Thymus (tissue), 11 donors: ENCODE measurements at regions not wholly inside any gene's neighbourhood (a gene's known extent, or its start where the extent isn't known, plus 50 kb on each side); places are given as distances from the start of the nearest gene placed in this dataset.

ENCODE experiments used
- DNase-seq, 9 donors: peaks; one replicate each; pipeline ENCODE4 v3.0.0-alpha.2; 2013; ENCODE audit warnings: low spot score in 9 of 9, low read depth in 6 of 9, missing footprints in 1 of 9
- H3K27ac ChIP-seq, 2 donors: one replicate each; pipeline ENCODE4 v1.5.1; 2013; ENCODE audit warnings: control low read depth in 1 of 2, low read depth in 1 of 2, low read length in 1 of 2, mild to moderate bottlenecking in 1 of 2, moderate library complexity in 1 of 2
- H3K27me3 ChIP-seq, 2 donors: one replicate each; pipeline ENCODE4 v1.5.1; 2013; ENCODE audit warnings: low read length in 1 of 2; ENCODE audit not compliant: control insufficient read depth in 2 of 2, insufficient read depth in 1 of 2
- H3K36me3 ChIP-seq, 2 donors: one replicate each; pipeline ENCODE4 v1.5.1; 2013; ENCODE audit warnings: low read length in 1 of 2, mild to moderate bottlenecking in 1 of 2, moderate library complexity in 1 of 2; ENCODE audit not compliant: control insufficient read depth in 2 of 2, insufficient read depth in 2 of 2
- H3K4me1 ChIP-seq, 2 donors: one replicate each; pipeline ENCODE4 v1.5.1; 2013; ENCODE audit warnings: low read length in 2 of 2; ENCODE audit not compliant: control insufficient read depth in 2 of 2, insufficient read depth in 2 of 2
- H3K4me3 ChIP-seq, 2 donors: one replicate each; pipeline ENCODE4 v1.5.1; 2013; ENCODE audit warnings: low read length in 2 of 2, control low read depth in 1 of 2, mild to moderate bottlenecking in 1 of 2
- H3K9me3 ChIP-seq, 2 donors: one replicate each; pipeline ENCODE4 v1.5.1; 2013; ENCODE audit warnings: low read length in 1 of 2, mild to moderate bottlenecking in 1 of 2; ENCODE audit not compliant: control insufficient read depth in 2 of 2, insufficient read depth in 1 of 2
- WGBS: extraction: QIAGEN DNeasy Blood & Tissue Kit; methylation state at CpG from one replicate; pipeline ENCODE4 v1.1.7; 2013; 5-methylcytosine and 5-hydroxymethylcytosine counted together
- donor health status: healthy.

DNA sequence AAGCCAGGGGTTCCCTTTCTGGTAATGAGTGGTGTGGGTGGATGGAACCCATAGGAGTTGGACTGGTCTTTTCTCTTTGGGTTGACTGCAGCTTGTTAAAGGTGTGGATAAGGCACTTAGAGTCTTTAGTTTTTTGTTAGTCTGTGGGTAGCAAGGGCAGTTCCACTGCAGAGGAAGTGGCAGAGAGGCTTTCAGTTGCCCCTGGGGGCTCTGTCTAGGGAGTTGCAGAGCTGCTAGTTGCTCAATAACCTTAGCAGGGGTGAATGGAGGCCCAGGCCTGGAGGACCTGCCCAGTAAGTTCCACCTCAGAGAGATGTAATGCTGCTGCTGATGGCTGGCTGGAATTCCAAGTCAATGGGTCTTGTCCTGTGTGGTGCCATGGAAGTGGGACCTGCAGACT lies 282.6 kb upstream of the NDST4 start:
- H3K27me3 ChIP-seq = no peaks in the 10 kb centered on the region
- no peaks in the 10 kb centered on the region for H3K4me1 ChIP-seq
- DNase-seq = no peak
- H3K4me3 ChIP-seq = no peak overlapping the region
- no peak overlapping the region for H3K27ac ChIP-seq
- H3K36me3 ChIP-seq = no peaks in the 10 kb centered on the region
- peaks cover 0 to 5% of the 10 kb centered on the region in 2 donors for H3K9me3 ChIP-seq

DNA sequence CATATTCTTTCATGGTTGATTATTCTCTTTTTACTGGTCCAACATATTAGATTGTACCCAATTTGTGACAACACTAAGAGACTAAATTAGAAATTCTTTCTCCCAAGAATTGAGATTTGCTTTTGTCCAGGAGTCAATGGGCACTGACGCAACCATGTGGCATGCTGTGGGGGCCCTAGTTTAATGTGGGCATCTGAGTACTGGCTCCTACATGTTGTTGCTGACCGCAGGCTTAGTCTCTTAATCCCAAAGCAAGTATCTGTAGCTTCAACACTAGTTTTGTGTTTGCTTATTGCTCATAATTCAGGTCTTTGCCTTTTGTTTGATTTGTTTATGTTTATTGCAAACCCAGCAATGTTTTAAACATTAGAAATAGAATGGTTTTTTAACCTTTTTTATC lies 263.4 kb upstream of the NDST4 start:
- Histone ChIP-seq H3K4me3 (no peak overlapping the region), H3K4me1 (no peaks in the 10 kb centered on the region), H3K27ac (no peak overlapping the region), H3K9me3 (no peaks in the 10 kb centered on the region), H3K27me3 (no peaks in the 10 kb centered on the region), H3K36me3 (no peaks in the 10 kb centered on the region)
- no peak for DNase-seq
- WGBS = 77% methylated on average over 2 of the region's 2 CpGs

DNA sequence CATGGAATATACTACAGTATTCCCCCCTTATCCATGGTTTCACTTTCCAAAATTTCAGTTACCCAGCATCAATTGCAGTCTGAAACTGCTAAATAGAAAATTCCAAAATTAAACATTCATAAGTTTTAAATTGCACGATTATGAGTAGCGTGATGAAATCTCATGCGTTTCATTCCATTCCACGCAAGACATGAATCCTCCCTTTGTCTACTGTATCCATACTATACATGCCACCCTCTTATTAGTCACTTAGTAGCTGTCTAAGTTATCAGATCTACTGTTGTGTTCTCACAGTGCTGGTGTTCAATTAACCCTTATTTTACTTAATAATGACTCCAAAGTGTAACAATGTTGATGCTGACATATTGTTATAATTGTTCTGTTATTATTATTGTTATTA lies 261.2 kb upstream of the NDST4 start:
- Histone ChIP-seq H3K4me1 (no peaks in the 10 kb centered on the region), H3K9me3 (no peaks in the 10 kb centered on the region), H3K27ac (no peak overlapping the region), H3K27me3 (no peaks in the 10 kb centered on the region), H3K36me3 (no peaks in the 10 kb centered on the region), H3K4me3 (no peak overlapping the region)
- DNase-seq = no peak
- WGBS = 97% methylated on average over 4 of the region's 4 CpGs

DNA sequence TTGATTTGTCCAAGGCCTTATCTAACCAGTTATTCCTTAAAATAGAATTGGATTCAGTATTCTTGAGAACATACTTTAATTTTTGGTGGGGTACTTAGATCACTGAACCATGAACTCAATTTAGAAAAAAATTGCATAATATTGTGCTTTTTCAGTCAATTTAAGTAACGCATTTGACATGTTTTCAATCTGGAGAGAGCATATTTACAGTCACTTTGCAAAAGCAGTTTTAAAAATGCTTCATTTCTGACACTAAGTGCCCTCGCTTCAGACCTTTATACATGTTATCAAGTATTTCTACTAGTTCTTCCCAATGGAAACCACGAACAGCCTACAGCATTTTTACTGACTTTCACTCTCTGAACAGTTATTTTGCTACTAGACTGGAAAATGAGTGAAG lies 257.1 kb upstream of the NDST4 start:
- H3K4me3 ChIP-seq = no peak overlapping the region
- peaks cover 0 to 11% of the 10 kb centered on the region in 2 donors for H3K9me3 ChIP-seq
- no peaks in the 10 kb centered on the region for H3K27me3 ChIP-seq
- no peaks in the 10 kb centered on the region for H3K36me3 ChIP-seq
- DNase-seq = no peak
- no peaks in the 10 kb centered on the region for H3K4me1 ChIP-seq
- no peak overlapping the region for H3K27ac ChIP-seq
- WGBS = 90% methylated on average over 3 of the region's 3 CpGs

DNA sequence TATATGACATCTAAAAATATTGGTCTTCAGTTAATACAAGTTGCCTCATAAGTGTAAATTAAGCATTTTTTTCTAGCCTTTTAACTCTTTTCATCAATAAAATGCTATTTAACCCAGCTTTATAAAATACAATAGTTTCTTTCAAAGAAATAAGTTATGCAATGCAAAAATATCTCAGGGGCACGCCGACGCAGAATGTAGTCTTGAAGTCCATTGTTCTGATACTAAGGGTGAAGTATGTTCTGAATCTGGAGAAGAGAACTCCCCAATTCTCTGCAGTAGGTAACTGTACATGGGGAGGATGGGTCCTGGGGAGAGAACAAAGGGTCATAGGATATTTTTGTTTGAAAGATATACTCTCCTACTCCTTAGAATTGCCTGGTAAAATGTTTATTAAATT lies 256.6 kb upstream of the NDST4 start:
- Histone ChIP-seq H3K9me3 (peaks cover 0 to 15% of the 10 kb centered on the region in 2 donors), H3K27ac (no peak overlapping the region), H3K36me3 (no peaks in the 10 kb centered on the region), H3K27me3 (no peaks in the 10 kb centered on the region), H3K4me3 (no peak overlapping the region), H3K4me1 (no peaks in the 10 kb centered on the region)
- DNase-seq = no peak
- 98% methylated on average over 3 of the region's 3 CpGs for WGBS

DNA sequence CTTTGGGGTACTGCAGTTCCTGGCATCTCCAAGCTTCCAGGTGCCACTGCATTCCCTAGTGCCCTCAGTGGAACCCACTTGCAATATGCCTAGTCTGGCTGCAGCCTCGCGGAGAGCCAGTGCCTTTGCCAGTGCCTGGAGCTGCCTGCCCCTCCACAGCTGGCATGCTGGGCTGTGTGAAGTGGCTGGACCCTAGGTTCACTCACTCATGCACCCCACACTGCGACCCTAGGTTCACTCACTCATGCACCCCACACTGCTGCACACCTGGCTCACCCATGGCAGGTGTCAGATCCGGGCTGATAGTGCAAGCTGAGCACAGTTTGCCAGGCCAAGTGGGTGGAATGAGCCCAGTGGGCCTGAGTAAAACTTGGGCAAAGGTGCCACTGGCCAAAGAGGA lies 253.0 kb upstream of the NDST4 start:
- H3K36me3 ChIP-seq = no peaks in the 10 kb centered on the region
- peaks cover 0 to 15% of the 10 kb centered on the region in 2 donors for H3K9me3 ChIP-seq
- WGBS = 93% methylated on average over 4 of the region's 4 CpGs
- no peaks in the 10 kb centered on the region for H3K27me3 ChIP-seq
- DNase-seq = no peak
- H3K27ac ChIP-seq = no peak overlapping the region
- no peaks in the 10 kb centered on the region for H3K4me1 ChIP-seq
- no peak overlapping the region for H3K4me3 ChIP-seq

DNA sequence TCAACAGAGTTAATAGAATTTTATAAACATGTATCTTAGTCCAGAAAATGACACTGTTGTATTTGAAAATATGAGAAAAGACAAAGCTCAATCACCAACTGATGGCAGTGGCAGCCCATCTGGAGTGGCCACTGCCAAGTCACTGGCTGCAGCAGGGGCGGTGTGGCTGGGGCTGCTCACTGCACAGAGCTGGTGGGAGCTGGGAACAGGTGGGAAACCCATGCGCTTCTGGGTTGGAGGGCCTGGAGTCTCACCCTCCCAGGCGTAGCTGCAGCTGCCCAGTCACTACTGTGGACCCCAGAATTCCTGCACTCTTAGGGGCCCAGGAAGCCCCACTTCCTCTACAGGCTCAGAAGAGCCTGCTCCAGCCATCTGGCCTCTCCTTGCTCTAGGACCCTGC lies 251.8 kb upstream of the NDST4 start:
- Histone ChIP-seq H3K36me3 (no peaks in the 10 kb centered on the region), H3K9me3 (peaks cover 0 to 15% of the 10 kb centered on the region in 2 donors), H3K4me3 (no peak overlapping the region), H3K4me1 (no peaks in the 10 kb centered on the region), H3K27me3 (no peaks in the 10 kb centered on the region), H3K27ac (no peak overlapping the region)
- DNase-seq = no peak
- 95% methylated on average over 3 of the region's 3 CpGs for WGBS

DNA sequence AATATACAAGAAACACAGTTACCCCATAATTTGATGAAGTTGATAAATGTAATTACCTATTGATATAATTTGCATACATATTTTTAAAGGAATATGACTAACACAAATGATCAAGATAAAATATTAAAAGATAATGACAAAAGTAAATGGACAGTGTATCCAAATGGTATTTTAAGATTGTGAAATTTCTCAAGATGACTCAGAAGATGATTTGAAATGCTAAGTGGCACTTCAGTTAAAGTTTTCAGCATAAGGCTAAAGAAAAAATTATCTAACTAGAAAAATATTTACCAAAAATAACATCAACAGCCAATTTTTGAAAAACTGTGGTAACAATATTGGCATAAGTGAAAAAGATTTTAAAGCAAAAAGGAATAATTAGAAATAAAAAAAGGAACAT lies 248.4 kb upstream of the NDST4 start:
- Histone ChIP-seq H3K4me1 (no peaks in the 10 kb centered on the region), H3K9me3 (peaks cover 0 to 15% of the 10 kb centered on the region in 2 donors), H3K27ac (no peak overlapping the region), H3K36me3 (no peaks in the 10 kb centered on the region), H3K27me3 (no peaks in the 10 kb centered on the region), H3K4me3 (no peak overlapping the region)
- no peak for DNase-seq

DNA sequence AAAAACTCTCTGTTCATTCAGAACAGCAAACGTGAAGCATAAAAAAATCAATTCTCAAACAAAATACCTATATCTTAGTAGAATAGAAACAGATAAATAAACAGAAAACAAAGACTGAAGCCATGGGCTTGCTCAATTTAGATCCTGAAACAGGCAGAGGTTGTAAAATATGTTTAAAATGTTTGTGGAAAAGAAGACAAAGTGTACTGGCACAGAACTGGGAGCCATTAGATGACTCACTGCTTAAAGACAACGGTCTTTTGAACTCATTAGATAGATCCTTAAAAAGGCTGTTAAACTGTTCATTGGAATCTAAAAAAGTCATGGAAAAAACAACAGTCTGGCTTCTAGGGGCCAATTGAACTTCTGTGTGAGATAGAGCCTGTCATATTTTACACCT lies 247.0 kb upstream of the NDST4 start:
- WGBS = 94% methylated on average over 2 of the region's 2 CpGs
- no peak overlapping the region for H3K4me3 ChIP-seq
- H3K36me3 ChIP-seq = no peaks in the 10 kb centered on the region
- H3K4me1 ChIP-seq = no peaks in the 10 kb centered on the region
- H3K9me3 ChIP-seq = peaks cover 0 to 6% of the 10 kb centered on the region in 2 donors
- DNase-seq = no peak
- no peaks in the 10 kb centered on the region for H3K27me3 ChIP-seq
- H3K27ac ChIP-seq = no peak overlapping the region

DNA sequence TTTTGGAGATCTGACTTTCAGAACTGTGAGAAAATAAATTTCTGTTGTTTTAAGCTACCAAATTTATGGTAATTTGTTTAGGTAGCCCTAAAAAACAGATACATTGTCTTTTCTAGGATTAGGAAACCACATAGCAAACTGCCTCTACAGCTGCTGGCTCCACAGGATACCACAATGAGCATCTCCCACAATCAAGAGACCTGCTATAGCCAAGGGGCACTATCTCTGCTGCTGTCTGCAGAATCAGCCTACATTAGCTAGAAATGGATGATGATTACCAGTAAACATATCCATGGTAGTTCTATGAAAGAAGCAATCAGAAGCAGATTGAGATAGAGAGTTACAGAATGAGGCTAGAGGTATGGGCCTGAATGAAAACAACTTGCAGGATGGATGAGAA lies 244.4 kb upstream of the NDST4 start:
- no peak for DNase-seq
- no peaks in the 10 kb centered on the region for H3K27me3 ChIP-seq
- no peak overlapping the region for H3K4me3 ChIP-seq
- peaks cover 0 to 11% of the 10 kb centered on the region in 2 donors for H3K9me3 ChIP-seq
- no peak overlapping the region for H3K27ac ChIP-seq
- no peaks in the 10 kb centered on the region for H3K4me1 ChIP-seq
- no peaks in the 10 kb centered on the region for H3K36me3 ChIP-seq
